Embryonic facial prominence (tissue), 1 donor: ENCODE measurements at regions not wholly inside any gene's neighbourhood (a gene's known extent, or its start where the extent isn't known, plus 50 kb on each side); places are given as distances from the start of the nearest gene placed in this dataset.

Source experiments
- DNase-seq: peaks from one replicate; pipeline ENCODE4 v3.0.0-alpha.2; 2016; ENCODE audit errors: extremely low spot score

DNA sequence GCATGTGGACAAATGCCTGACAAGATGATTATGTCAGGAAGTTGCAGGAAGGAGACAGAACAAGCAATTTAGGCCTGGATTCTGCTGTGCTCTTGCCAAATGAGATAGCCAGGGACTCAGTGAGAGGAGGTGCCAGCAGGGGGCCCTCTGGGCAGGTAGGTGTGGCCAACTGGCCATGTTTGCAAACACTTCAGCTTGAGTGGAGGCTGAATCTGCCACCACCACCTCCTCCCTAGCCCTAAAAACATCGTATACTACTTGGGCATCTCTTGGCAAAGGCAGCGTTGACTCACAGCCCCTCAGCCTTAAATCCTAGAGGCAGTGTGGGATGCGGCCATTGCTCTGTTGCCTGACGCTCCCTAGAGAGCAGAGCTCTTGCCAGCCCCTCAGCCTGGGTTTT, 95.1 kb upstream of the PLET1 start:
- DNase-seq, result no peak

GRCh38 chr11:112357488-112357887, 96.8 kb upstream of the PLET1 start:
- DNase-seq, result no peak

GRCh38 chr11:112361396-112361795, 100.7 kb upstream of the PLET1 start:
- DNase-seq, result no peak

- no peak for DNase-seq
These were observed 102.9 kb upstream of the PLET1 start for GRCh38 chr11:112363527-112363926.

DNA sequence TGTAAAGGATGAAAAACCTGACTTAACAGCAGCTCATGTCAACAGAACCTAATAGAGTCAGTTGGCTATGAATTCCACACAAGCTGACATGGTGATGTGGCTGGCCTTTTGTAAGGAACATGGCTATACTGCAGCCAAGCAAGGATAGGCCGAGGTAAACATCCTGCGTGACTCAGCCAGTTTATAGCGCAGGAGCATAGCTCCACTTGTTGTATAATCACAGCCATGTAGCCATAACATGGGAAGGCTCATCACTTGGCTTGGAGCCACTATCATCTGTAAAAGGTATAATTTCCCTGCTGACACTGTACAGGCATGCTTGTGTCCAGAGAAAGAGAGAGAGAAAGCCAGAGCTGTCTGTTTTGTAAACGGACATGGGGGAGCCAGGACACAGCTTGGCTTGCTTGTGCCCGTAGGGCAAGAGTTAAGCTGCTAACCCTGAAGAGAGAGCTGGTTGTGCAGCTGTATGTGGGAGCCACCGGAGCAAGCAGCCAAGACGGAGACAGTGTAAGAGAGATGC, 104.4 kb upstream of the PLET1 start:
- DNase-seq, result no peak

DNA sequence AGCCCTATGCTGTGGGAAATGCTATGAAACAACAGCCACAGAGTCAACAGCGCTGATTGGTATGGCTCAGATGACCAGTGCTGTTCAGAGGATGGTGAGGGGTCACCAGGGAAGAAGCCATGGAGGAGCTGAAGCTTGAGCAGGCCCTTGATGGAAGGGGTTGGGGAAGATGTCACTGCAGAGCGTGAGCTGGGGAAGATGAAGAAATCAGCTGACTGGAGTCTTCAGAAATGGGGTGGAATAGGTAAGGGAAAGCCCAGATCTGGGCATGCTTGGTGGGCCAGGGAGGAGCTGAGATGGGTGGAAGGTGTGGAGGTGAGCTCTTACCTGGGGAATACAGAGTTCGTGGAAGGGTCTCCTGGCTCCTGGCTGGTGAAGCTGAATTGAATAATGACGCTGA, 105.4 kb upstream of the PLET1 start:
- DNase-seq, result no peak

DNA sequence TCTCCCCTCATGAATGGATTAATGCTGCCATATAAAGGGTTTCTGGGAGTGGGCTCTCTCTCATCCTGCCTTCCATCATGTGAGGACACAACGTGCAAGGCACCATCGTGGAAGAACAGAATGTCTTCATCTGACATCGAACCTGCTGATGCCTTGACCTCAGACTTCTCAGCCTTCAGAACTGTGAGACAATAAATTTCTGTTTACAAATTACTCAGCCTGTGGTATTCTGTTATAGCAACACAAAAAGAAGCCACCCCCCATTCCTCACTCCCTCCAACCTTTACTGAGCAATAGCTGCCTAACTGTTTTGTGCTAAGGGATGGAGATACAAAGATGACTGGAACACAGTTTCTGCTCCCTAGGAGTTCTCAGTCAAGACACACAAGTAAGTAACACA, 106.1 kb upstream of the PLET1 start:
- no peak for DNase-seq

- DNase-seq, result no peak
These were observed 106.8 kb upstream of the PLET1 start for GRCh38 chr11:112367461-112367860.

DNA sequence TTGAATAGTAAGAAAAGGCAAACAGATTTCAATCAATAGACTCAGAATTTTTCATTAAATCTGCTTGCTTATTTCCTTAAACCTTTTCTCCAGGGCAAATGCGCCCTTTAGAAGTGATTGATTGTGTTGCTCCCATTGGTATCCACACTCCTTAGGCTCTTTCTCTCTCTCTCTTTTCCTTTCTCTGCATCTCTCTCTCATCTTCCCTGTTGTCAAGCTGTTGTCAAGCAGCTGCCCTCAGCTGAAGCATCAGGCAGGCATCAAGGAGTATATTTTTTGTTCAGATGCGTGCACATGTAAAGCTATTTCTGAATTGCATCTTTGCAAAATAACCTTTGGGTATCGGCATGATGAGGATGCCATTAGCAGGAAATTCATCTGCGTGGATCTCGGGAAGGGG, 107.2 kb upstream of the PLET1 start:
- DNase-seq, result no peak

DNA sequence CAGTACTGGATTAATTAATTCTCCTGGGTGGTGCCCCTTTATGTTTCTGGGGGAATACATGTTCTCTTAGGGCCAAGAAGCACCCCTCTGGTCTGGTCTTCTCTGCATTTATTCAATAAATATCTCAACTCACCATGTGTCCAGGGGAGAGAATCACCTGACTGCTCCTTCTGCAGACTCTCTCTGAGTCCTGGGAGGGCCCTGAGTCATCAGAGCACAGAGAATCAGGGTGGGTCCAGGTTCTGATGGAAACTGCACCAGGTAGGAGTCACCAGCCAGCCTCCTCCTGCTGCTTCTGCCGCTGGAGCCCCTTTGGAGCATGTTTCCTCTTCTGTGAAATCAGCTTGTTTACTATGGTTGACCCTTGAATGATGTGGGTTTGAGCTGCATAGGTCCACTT, 107.7 kb upstream of the PLET1 start:
- no peak for DNase-seq

DNA sequence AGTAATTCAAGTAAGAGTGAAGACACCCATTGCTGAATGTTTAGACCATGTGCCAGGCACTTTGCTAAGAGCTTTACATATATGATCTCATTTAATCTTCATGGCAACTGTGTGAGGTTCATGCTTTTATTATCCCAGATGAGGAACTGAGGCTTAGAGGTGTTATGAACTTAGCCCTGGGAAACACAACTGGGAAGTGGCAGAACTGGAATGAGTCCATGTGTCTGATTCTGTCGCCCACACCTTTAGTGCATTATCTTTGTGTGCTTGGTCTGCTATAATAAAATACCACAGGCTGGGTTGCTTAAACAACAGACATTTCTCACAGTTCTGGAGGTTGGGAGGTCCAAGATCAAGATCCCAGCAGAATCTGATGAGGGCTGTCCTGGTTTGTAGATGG, 108.7 kb upstream of the PLET1 start:
- no peak for DNase-seq

DNA sequence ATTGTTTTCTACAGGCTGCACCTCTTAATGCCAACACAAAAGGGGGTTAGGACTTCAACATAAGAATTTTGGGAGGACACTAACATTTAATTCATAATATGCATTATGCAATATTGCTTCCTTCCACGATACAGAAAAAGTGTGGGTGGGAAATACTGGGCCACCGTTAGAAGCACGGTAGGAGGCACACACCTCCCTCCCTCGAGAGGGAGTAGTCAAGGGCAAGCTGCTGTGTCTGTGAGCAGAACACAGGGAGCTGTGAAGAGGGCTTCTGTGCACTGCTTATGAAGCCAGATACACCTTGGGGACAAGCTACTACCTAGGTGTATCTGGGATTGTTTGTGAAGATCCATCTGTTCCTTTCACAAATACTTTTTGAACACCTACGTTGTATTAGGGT, 109.3 kb upstream of the PLET1 start:
- DNase-seq, result no peak

GRCh38 chr11:112374486-112375140, 114.0 kb upstream of the PLET1 start:
- no peak for DNase-seq

DNA sequence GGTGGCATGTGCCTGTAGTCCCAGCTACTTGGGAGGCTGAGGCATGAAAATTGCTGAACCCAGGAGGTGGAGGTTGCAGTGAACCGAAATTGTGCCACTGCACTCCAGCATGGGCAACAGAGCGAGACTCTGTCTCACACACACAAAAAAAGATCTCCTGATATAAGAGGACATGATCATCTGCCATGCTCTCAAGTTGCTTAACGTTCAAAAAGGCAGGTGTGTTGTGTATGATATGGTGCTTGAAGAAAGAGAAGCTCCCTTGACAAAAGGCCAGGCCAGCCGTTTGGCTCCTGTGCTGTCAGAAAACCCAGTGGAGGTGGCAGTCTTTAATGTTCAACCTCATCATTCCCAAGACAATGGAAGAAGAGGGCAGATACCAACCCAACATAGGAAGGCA, 117.3 kb upstream of the PLET1 start:
- DNase-seq, result no peak

DNA sequence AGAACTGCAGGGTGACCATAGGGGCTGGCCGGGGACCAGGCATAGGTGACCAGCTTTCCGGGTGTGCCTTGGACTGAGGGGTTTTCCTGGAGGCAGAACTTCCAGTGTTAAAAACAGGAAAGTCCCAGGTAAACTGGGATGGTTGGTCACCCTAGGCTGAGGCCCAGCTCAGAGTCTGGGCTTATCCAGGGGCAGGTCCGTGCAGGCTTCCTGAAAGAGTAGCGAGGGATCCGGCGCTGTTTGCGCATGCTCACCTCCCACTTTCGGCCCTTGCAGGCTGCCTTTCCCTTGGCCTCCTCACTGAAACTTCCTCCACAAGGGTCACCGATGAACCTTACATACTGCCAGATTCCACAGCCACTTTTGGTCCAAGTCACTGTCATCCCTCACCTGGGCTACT, 119.8 kb upstream of the PLET1 start:
- DNase-seq, result no peak

GRCh38 chr11:112381578-112381977, 120.9 kb upstream of the PLET1 start:
- no peak for DNase-seq

DNA sequence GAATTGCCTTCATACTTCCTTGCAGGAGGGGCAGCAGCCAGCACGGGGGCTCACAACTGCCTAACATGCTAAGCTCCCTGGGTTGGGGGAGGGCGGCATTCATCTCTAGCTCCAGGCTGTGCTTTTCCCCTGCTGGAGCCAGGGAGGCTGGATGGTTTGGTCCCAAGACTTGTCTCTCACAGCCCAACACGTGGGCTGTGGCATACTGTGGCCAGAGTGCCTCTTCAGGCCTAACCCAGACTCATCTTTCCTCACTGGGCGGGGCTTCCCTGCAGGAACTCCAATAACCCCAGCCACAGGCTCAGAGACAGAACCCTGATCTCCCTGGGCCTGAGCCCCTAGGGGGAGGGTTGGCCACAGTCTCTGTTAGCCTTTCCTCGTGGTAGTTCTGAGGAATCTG, 121.9 kb upstream of the PLET1 start:
- no peak for DNase-seq

DNA sequence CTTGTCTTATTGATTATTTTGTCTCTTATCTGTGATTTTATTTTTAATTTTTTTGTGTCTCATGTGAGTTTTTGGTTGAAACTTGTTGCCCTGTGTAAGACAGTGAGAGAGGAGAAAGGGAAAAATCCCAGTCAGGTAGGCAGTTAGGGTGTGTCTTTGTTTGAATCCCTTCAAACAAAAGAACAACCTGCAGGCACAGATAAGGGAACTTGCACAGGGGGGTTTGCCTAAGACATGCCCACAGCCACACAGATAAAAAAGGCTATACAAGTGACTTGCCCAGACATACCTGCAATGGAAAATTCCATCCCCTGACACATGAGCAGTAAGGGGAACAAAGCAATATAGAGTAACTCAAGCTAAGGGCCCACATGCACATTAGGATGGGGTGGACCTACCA, 127.8 kb upstream of the PLET1 start:
- DNase-seq, result no peak

- no peak for DNase-seq
These were observed 130.4 kb upstream of the PLET1 start for GRCh38 chr11:112391086-112391485.

DNA sequence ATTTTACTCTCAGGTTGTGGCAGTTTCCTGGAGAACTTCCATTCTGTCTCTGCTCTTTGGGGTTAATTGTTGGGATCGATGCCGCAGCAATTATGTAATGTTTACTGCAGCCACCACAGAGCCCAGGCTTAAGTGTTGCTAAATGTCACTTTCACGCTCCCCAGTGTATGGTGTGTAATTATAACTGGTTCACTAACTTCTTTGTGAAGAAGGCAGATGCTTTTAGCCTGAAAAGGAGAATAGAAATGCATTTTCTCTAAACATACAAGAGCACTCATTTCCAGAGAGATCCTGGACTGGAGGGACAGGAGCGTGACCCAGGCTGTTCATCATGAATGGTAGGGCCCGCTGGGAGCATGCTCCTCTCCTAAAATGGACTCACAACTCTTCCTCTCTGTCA, 132.2 kb upstream of the PLET1 start:
- no peak for DNase-seq

DNA sequence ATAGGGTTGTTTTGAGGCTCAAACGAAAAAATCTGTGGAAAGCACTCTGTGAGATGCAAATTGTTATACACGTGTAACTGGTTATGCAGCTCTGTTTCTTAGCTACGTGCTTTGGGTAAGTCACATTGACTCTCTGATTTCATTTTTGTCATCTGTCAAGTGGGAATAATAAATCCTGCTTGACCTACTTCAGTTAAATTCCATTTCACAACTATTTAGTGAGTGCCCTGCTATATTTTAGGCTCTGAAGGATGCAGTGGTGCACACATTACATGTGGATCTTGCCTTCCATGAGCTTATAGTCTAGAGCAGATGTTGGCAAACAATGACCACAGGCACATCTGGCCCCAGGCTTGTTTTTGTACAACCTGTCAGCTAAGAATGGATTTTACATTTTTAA, 133.6 kb upstream of the PLET1 start:
- DNase-seq, result no peak

DNA sequence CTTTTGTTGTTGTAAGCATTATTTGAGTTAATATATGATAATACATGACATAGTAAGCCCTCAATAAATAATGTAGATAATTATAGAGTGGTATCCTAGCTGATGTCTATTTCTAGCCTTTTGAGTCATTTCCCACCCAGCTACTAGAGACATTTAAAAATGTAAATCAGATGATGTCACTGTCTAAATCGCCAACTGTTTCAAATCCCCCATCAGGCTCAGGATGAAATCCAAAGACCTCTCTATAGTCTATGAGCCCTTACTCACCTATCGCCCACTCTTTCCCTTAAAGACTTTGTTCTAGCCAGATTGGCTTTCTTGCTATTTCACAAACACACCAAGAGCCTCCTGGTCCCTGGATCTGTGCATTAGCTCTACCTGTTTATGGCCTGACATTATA, 135.4 kb upstream of the PLET1 start:
- DNase-seq, result no peak

DNA sequence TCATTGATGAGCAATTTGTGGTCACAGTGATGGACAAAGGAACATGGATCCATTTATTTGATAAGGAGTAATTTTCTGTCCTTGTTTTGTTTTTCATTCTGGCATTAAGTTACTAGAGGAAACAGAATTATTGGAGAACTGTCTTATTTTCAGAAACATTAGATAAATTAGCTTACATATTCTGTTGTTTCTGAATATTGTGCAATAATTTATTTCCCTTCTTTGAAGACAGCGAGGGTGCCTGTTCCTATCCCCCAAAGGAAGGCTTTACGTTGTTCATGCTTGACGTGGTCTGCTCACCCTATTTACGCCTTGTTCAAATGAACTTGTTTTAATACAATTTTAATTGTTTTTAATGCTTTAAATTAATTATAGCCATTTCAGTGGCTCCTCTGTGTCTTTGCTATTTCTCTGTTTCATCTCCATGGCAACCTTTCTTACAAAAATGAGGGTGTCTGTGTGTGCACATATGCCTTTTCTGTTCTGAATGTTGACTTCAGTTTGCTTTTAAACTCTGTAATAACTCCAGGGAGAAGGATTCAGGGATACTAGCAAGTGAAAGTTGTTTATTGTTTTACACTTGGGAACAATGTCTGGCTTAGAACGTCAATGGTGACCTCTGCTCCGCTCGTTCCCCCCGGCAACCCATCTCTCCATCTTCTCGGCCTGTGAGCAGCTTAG, 138.3 kb upstream of the PLET1 start:
- no peak for DNase-seq
